KMS-11 (cell line): ENCODE measurements at regions not wholly inside any gene's neighbourhood (a gene's known extent, or its start where the extent isn't known, plus 50 kb on each side); places are given as distances from the start of the nearest gene placed in this dataset.

Experiments
- H2AFZ ChIP-seq: fragments of 200-600 bp; sonication (generic); 2 replicates; pipeline ENCODE4 v1.6.1; 2016; ENCODE audit warnings: antibody characterized with exemption, mixed run types, low read depth
- H3K27ac ChIP-seq: fragments of 200-600 bp; sonication (generic); 2 replicates; pipeline ENCODE4 v1.6.1; 2016; ENCODE audit warnings: mild to moderate bottlenecking, mixed run types
- H3K27me3 ChIP-seq: fragments of 200-600 bp; sonication (generic); 2 replicates; pipeline ENCODE4 v1.6.1; 2017; ENCODE audit warnings: mild to moderate bottlenecking, low read depth, mixed run types, moderate library complexity; ENCODE audit not compliant: insufficient read depth
- H3K36me3 ChIP-seq: fragments of 200-600 bp; sonication (generic); 2 replicates; pipeline ENCODE4 v1.6.1; 2017; ENCODE audit warnings: mild to moderate bottlenecking, mixed run types; ENCODE audit not compliant: insufficient read depth
- H3K4me1 ChIP-seq: fragments of 200-600 bp; sonication (generic); 2 replicates; pipeline ENCODE4 v1.6.1; 2016; ENCODE audit warnings: mild to moderate bottlenecking, low read depth, mixed run types; ENCODE audit not compliant: poor library complexity, severe bottlenecking
- H3K4me2 ChIP-seq: fragments of 200-600 bp; sonication (generic); 2 replicates; pipeline ENCODE4 v1.7.0; 2016; ENCODE audit warnings: mild to moderate bottlenecking, mixed run types
- H3K4me3 ChIP-seq: fragments of 200-600 bp; sonication (generic); IDR thresholded peaks from 2 replicates; pipeline ENCODE4 v1.6.1; 2017; ENCODE audit warnings: low read depth, low read length, mixed read lengths; ENCODE audit not compliant: insufficient read depth
- H3K79me2 ChIP-seq: fragments of 200-600 bp; sonication (generic); 2 replicates; pipeline ENCODE4 v1.6.1; 2016; ENCODE audit warnings: low read depth, mixed run types; ENCODE audit not compliant: insufficient read depth
- H3K9ac ChIP-seq: fragments of 200-600 bp; sonication (generic); 2 replicates; pipeline ENCODE4 v1.6.1; 2016; ENCODE audit warnings: mild to moderate bottlenecking, mixed run types
- H4K20me1 ChIP-seq: fragments of 200-600 bp; sonication (generic); 2 replicates; pipeline ENCODE4 v1.6.1; 2016; ENCODE audit warnings: mild to moderate bottlenecking, mixed run types; ENCODE audit not compliant: insufficient read depth
- CTCF ChIP-seq: fragments of 200-600 bp; sonication (generic); conservative IDR thresholded peaks from 2 replicates; pipeline ENCODE4 v1.6.1; 2017; ENCODE audit warnings: low read depth, mild to moderate bottlenecking, antibody characterized with exemption, low read length, moderate library complexity, mixed read lengths

- Histone ChIP-seq H3K79me2 (no peaks in the 10 kb centered on the region), H3K9ac (peak overlapping the region; percentile 57), H3K36me3 (no peaks in the 10 kb centered on the region), H3K27ac (peak overlapping the region; percentile 98), H4K20me1 (no peaks in the 10 kb centered on the region), H2AFZ (no peak overlapping the region; the same call in 1 of the 2 replicates), H3K4me3 (no peak overlapping the region), H3K27me3 (no peaks in the 10 kb centered on the region), H3K4me2 (peak overlapping the region; percentile 82), H3K4me1 (peaks cover 49% of the 10 kb centered on the region)
- TF ChIP-seq CTCF, result no peak
These were observed 58.9 kb upstream of the RXRA start for GRCh38 chr9:134267305-134267880.

- no peak for TF ChIP-seq CTCF
- Histone ChIP-seq H3K27me3 (no peaks in the 10 kb centered on the region), H3K79me2 (no peaks in the 10 kb centered on the region), H3K4me3 (no peak overlapping the region), H3K9ac (peak overlapping the region; percentile 57), H3K4me2 (peak overlapping the region; percentile 82), H3K27ac (peak overlapping the region; percentile 98), H3K36me3 (no peaks in the 10 kb centered on the region), H3K4me1 (peaks cover 49% of the 10 kb centered on the region), H2AFZ (peak overlapping the region; percentile 59; the same call in 1 of the 2 replicates), H4K20me1 (no peaks in the 10 kb centered on the region)
These were observed 58.2 kb upstream of the RXRA start for GRCh38 chr9:134267881-134268724.

GRCh38 chr9:134268747-134269146 is 57.5 kb upstream of the RXRA start:
- Histone ChIP-seq H3K4me2 (peak overlapping the region; percentile 82), H3K36me3 (no peaks in the 10 kb centered on the region), H3K27ac (peak overlapping the region; percentile 98), H3K27me3 (no peaks in the 10 kb centered on the region), H4K20me1 (no peaks in the 10 kb centered on the region), H3K4me3 (no peak overlapping the region), H3K4me1 (peaks cover 49% of the 10 kb centered on the region), H2AFZ (no peak overlapping the region; the same call in 1 of the 2 replicates), H3K79me2 (no peaks in the 10 kb centered on the region), H3K9ac (peak overlapping the region; percentile 57; the same call in 1 of the 2 replicates)
- TF ChIP-seq CTCF, result no peak

GRCh38 chr9:134271338-134272301 is 54.6 kb upstream of the RXRA start:
- no peaks in the 10 kb centered on the region for H3K36me3 ChIP-seq
- H3K27ac ChIP-seq, result no peak overlapping the region
- no peaks in the 10 kb centered on the region for H3K27me3 ChIP-seq
- no peak for TF ChIP-seq CTCF
- H3K4me1 ChIP-seq, result peaks cover 34% of the 10 kb centered on the region
- no peak overlapping the region for H2AFZ ChIP-seq
- H3K9ac ChIP-seq, result no peak overlapping the region
- H3K79me2 ChIP-seq, result no peaks in the 10 kb centered on the region
- H4K20me1 ChIP-seq, result no peaks in the 10 kb centered on the region
- H3K4me3 ChIP-seq, result no peak overlapping the region
- no peak overlapping the region; the same call in 1 of the 2 replicates for H3K4me2 ChIP-seq
